ENCODE measurements at regions not wholly inside any gene's neighbourhood (a gene's known extent, or its start where the extent isn't known, plus 50 kb on each side); places are given as distances from the start of the nearest gene placed in this dataset.

DNA sequence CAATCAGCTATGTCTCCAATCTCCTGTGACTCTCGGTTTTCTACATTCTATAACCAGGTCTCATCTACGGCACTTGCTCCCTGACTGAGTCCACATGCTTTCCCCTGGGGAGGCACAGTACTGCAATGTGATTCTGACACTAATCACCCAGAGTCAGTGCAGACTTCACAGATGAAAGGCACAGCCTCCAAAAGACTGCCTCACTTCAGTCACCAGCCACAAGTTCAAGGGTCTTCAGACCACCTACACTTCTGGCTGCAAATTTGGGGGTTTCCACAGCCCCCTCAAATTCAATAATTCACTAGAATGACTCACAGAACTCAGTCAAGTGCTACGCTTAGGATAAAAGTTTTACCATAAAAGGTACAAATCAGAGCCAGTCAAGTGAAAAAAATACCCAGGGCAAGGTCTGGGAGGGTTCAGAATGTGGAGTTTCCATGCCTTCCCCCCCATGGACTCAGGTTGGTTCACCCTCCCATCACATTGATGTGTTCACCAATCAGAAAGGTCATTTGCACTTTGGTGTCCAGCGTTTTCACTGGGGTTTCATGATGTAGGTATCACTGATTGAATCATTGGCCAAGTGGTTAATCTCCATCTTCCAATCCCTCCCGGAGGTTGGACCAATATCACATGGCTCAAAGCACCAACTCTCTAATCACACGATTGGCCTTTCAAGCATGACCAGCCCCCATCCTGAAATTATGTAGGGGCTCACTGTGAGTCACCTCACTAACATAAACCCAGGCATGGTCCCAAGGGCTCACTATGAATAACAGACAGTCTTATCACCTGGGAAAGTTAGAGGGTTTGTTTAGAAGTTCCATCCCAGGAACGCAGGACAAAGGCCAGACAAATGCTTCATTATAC lies 182.9 kb upstream of the CAMK1G start:
- DNase-seq (ENCODE audit: low spot score) (no peak), ATAC-seq (ENCODE audit: low FRiP score) (no peak)
- TF ChIP-seq, protein P1, sequence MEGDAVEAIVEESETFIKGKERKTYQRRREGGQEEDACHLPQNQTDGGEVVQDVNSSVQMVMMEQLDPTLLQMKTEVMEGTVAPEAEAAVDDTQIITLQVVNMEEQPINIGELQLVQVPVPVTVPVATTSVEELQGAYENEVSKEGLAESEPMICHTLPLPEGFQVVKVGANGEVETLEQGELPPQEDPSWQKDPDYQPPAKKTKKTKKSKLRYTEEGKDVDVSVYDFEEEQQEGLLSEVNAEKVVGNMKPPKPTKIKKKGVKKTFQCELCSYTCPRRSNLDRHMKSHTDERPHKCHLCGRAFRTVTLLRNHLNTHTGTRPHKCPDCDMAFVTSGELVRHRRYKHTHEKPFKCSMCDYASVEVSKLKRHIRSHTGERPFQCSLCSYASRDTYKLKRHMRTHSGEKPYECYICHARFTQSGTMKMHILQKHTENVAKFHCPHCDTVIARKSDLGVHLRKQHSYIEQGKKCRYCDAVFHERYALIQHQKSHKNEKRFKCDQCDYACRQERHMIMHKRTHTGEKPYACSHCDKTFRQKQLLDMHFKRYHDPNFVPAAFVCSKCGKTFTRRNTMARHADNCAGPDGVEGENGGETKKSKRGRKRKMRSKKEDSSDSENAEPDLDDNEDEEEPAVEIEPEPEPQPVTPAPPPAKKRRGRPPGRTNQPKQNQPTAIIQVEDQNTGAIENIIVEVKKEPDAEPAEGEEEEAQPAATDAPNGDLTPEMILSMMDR (IDR thresholded peaks at IDR 0.05) = no peak

DNA sequence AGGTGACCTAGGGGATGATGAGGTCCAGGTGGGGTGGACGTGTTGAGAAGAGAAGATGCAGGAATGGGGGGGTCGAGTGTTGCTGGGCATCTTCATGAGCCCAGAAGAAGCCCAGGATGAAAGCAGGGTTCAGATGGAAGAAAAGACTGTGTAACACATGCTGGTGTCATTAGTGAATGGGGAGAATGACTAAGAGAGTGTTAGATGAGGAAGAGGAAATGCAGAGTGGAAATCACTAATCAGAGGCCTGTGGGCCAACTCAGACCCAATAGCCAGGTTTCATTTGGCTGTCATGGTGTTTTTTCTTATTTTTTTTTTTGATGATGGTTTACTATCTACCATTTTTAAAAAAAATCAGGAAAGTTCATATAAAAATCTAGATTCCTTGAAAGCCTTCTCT lies 180.8 kb upstream of the CAMK1G start:
- ATAC-seq (ENCODE audit: low FRiP score) = no peak
- DNase-seq (ENCODE audit: low spot score) = no peak
- TF ChIP-seq, protein P1 (IDR thresholded peaks at IDR 0.05) = no peak

DNA sequence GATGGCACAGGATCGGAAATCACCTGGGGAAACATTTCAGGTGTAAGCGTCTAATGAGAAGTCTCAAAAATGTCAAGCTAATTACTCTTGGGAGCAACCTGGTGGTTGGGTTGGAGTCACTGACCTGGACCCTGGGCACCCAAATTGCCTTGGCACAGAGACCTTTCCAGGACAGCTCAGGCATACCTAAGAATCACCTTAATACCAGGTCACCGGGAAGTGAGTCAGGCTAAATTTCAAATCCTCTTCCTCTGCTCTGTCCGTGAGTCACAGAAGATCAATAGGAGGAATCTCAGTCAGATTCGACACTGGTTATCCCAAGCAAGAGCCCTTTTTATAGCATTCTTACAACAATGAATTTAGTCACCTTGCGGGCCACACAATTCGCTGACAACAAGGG lies 179.6 kb upstream of the CAMK1G start:
- ATAC-seq (ENCODE audit: low FRiP score) = no peak
- no peak for DNase-seq (ENCODE audit: low spot score)
- TF ChIP-seq, protein P1 (IDR thresholded peaks at IDR 0.05) = no peak

DNA sequence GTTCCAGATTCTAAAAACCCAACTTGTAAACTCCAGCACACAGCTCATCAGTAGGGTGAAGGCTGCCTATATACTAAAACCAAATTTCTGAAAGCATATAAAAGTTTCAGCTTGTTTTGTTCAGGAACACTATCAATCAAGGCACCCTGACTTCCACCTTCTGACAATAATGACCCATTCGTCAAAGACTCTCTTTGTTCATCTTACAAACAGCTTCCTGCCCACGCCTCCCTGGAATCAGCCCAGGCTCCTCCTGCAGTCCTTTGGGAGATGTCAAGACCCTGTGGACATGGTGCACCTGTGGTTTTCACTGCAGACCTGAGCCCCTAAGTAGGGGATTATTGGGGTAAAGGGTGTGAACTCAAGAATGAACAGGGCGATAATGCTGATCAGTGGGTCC lies 178.9 kb upstream of the CAMK1G start:
- DNase-seq (ENCODE audit: low spot score) (no peak), ATAC-seq (ENCODE audit: low FRiP score) (no peak)
- TF ChIP-seq, protein P1 (IDR thresholded peaks at IDR 0.05) = no peak

DNA sequence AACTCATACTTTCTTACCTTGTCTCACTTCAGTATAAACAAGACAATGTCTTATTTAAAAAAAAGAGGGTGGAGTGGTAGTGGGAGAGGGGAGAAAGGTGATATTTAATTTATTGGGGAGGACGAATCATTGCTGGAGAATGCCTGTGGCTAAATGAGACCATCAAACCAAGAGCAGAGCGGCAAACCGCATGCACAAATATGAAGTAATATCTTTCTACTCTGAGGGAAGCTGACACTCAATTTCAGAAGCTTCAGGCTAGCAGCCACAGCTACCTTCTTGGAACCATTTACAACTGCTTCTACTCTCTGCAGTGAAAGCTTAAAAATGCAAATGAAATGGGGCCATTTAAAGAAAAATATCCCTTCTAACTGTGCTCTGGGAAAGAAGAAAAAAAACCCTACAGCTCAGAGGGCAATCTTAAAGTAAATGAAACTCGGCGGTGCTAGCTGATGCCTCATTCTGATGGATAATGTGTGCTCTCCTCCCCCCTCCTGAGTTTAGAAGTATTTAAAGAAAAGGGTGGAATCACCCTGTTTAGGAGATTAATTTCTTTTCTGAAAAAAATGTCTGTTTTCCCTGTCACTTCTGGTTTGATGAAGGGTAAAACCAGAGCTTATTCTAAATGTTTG lies 178.2 kb upstream of the CAMK1G start:
- ATAC-seq (ENCODE audit: low FRiP score) (no peak), DNase-seq (ENCODE audit: low spot score) (no peak)
- TF ChIP-seq, protein P1 (IDR thresholded peaks at IDR 0.05) = no peak

DNA sequence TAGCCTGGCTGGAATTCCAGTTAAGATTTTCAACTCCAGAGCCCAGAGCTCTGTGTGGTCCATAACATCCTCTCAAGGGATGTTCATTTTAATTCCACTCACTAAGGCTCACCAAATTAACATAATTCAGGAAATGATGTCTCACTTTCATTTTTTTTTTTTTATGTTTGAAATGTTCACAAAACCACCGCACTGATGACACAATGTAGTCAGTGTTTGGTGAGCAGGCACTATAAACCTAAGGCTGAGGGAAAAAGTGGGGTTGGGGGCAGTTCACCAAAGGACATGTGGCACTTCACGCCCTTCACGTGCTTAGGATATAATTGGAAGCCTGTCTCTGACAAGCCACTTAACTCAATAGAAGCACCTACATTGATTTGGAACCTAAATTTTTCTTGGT lies 177.3 kb upstream of the CAMK1G start:
- ATAC-seq (ENCODE audit: low FRiP score) (no peak), DNase-seq (ENCODE audit: low spot score) (no peak)
- TF ChIP-seq, protein P1 (IDR thresholded peaks at IDR 0.05) = no peak

DNA sequence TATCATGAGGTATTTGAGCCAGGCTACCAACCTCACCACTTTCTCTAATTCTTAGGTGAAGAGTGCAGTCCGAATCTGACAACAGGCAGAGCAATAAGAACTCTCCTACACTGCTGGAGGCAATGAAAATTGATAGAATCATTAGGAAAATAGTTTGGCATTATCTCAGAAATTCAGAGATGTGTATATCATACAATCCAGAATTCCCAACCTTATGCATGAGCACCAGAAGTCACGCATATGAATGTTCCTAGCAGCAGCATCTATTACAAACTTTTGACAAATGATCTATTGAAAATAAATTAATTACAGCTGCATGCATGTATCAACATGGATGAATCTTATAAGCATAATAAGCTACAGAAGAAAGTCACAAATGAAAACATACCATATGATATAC lies 176.9 kb upstream of the CAMK1G start:
- ATAC-seq (ENCODE audit: low FRiP score) (no peak), DNase-seq (ENCODE audit: low spot score) (no peak)
- TF ChIP-seq, protein P1 (IDR thresholded peaks at IDR 0.05) = no peak
